Esophagus (tissue), 2 donors: ENCODE measurements at regions not wholly inside any gene's neighbourhood (a gene's known extent, or its start where the extent isn't known, plus 50 kb on each side); places are given as distances from the start of the nearest gene placed in this dataset.

ENCODE experiments used
- H3K27ac ChIP-seq, 2 donors: one replicate each; pipeline ENCODE4 v1.5.1; 2013; ENCODE audit warnings: low read depth in 2 of 2, mild to moderate bottlenecking in 2 of 2, inconsistent platforms in 1 of 2, low read length in 1 of 2, moderate library complexity in 1 of 2
- H3K27me3 ChIP-seq, 2 donors: one replicate each; pipeline ENCODE4 v1.6.1; 2013; ENCODE audit warnings: low read length in 2 of 2, control low read depth in 1 of 2, mild to moderate bottlenecking in 1 of 2; ENCODE audit not compliant: insufficient read depth in 2 of 2, control insufficient read depth in 1 of 2
- H3K36me3 ChIP-seq, 2 donors: one replicate each; pipeline ENCODE4 v1.6.1; 2013; ENCODE audit warnings: low read length in 1 of 2; ENCODE audit not compliant: control insufficient read depth in 2 of 2, insufficient read depth in 2 of 2
- H3K4me1 ChIP-seq, 2 donors: one replicate each; pipeline ENCODE4 v1.6.1; 2013; ENCODE audit warnings: low read length in 1 of 2; ENCODE audit not compliant: control insufficient read depth in 2 of 2, insufficient read depth in 2 of 2
- H3K4me3 ChIP-seq, 2 donors: one replicate each; pipeline ENCODE4 v1.5.1; 2013; ENCODE audit warnings: low read length in 2 of 2, mild to moderate bottlenecking in 2 of 2, low read depth in 1 of 2, moderate library complexity in 1 of 2
- H3K9me3 ChIP-seq, 2 donors: one replicate each; pipeline ENCODE4 v1.6.1; 2013; ENCODE audit warnings: mild to moderate bottlenecking in 2 of 2, low read depth in 1 of 2, low read length in 1 of 2, moderate library complexity in 1 of 2; ENCODE audit not compliant: control insufficient read depth in 2 of 2, insufficient read depth in 1 of 2
- WGBS, 2 donors: extraction: QIAGEN DNeasy Blood & Tissue Kit; methylation state at CpG; one replicate each; pipeline ENCODE4 v1.1.7; 2013; 5-methylcytosine and 5-hydroxymethylcytosine counted together
- donor health status: healthy with polysubstance abuse.
- donor health status: Bipolar disorder and iron deficiency.

DNA sequence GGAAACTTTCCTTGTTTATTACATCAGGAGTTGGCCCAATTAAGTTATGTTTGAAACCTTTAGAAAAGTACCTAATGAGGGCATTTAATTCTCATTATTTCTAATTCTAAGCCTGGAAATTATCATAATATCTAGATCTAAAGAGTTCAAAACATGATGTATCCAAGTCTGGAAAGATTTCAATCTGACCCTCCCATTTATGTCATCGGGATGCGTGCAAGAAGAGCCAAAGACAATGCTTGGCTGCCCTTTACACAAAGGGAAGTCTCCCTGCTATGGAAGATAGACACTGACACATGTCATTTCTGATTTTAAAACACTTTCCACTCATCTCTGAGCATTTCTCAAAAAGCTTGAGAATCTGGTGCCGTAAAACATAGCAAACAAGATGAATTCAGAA lies 222.4 kb downstream of the ANTXR2 start:
- 75 to 86% methylated on average over 3 of the region's 3 CpGs for WGBS, 2 donors
- H3K4me1 ChIP-seq: no peaks in the 10 kb centered on the region
- H3K27me3 ChIP-seq: no peaks in the 10 kb centered on the region
- no peak overlapping the region for H3K27ac ChIP-seq
- no peaks in the 10 kb centered on the region for H3K9me3 ChIP-seq
- no peak overlapping the region for H3K4me3 ChIP-seq
- H3K36me3 ChIP-seq: no peaks in the 10 kb centered on the region

DNA sequence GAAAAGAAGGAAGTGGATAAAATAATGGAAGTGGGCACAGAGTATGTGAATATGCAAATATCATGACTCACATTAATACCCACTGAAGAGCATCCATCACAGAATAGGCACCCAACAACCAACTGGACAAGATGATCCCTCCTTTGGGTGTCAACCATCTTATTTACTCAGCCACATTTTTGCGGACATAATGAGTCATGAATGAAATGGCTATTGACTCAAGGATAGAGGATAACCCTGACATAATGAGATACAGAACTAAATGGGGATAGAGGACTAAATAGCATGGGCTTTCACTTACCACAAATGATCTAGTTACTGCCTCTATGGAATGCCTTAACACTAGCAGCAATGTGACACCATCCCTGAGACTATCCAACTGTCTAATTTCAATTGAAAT lies 224.7 kb downstream of the ANTXR2 start:
- no peaks in the 10 kb centered on the region for H3K36me3 ChIP-seq
- no peaks in the 10 kb centered on the region for H3K27me3 ChIP-seq
- H3K4me1 ChIP-seq: no peaks in the 10 kb centered on the region
- 78 to 84% methylated on average over 1 of the region's 1 CpG for WGBS, 2 donors
- H3K27ac ChIP-seq: no peak overlapping the region
- no peaks in the 10 kb centered on the region for H3K9me3 ChIP-seq
- no peak overlapping the region for H3K4me3 ChIP-seq

DNA sequence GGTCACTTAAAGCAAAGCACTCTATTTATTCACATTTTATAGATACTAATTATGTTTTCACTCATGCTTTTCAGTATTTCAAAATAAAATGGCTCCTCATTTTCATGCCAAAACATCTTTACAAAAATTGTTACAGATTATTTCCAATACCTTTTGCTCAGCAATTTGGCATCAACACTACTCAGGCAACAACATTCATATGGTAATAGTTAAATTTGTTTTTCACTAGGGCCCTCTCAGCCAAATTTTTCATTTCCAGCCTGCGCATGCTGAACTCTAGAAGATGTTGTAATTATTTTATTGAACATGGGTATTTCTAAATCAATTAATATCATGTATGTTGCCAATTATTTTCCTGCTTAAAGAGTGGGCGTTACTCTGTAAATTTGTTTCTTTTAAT lies 225.6 kb downstream of the ANTXR2 start:
- H3K27ac ChIP-seq: no peak overlapping the region
- no peaks in the 10 kb centered on the region for H3K27me3 ChIP-seq
- no peaks in the 10 kb centered on the region for H3K4me1 ChIP-seq
- no peaks in the 10 kb centered on the region for H3K36me3 ChIP-seq
- H3K9me3 ChIP-seq: no peaks in the 10 kb centered on the region
- H3K4me3 ChIP-seq: no peak overlapping the region
- WGBS, 2 donors: 88 to 91% methylated on average over 2 of the region's 2 CpGs

- Histone ChIP-seq H3K36me3 (no peaks in the 10 kb centered on the region), H3K4me3 (no peak overlapping the region), H3K9me3 (no peaks in the 10 kb centered on the region), H3K4me1 (no peaks in the 10 kb centered on the region), H3K27ac (no peak overlapping the region), H3K27me3 (no peaks in the 10 kb centered on the region)
Observed at GRCh38 chr4:79842162-79842561, 230.9 kb downstream of the ANTXR2 start.

DNA sequence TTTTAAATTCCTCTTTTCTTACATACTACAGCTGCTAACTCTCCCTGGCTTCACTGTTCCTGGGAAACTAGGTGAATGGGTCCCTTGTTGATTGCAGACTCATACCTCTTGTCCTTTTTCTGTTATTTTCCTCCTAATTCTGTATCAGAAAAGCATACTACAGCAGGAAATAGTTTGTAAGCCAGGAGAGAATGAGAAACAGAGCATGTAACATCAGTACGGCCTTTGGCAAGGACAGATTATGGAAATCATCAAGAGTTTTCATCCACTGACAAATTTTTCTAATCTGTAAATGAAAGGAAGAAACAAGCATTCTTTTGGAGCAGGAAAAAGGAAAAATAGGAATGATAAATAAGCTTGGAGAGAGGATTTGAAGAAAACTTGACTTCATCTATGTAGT lies 239.2 kb downstream of the ANTXR2 start:
- H3K4me1 ChIP-seq: no peaks in the 10 kb centered on the region
- no peak overlapping the region for H3K27ac ChIP-seq
- no peak overlapping the region for H3K4me3 ChIP-seq
- no peaks in the 10 kb centered on the region for H3K36me3 ChIP-seq
- H3K27me3 ChIP-seq: no peaks in the 10 kb centered on the region
- no peaks in the 10 kb centered on the region for H3K9me3 ChIP-seq
- WGBS, 2 donors: 59 to 73% methylated on average over 1 of the region's 1 CpG

- no peaks in the 10 kb centered on the region for H3K36me3 ChIP-seq
- H3K27ac ChIP-seq: no peak overlapping the region
- no peaks in the 10 kb centered on the region for H3K4me1 ChIP-seq
- H3K9me3 ChIP-seq: no peaks in the 10 kb centered on the region
- no peak overlapping the region for H3K4me3 ChIP-seq
- H3K27me3 ChIP-seq: no peaks in the 10 kb centered on the region
Observed at GRCh38 chr4:79831701-79832514, 241.1 kb downstream of the ANTXR2 start.

DNA sequence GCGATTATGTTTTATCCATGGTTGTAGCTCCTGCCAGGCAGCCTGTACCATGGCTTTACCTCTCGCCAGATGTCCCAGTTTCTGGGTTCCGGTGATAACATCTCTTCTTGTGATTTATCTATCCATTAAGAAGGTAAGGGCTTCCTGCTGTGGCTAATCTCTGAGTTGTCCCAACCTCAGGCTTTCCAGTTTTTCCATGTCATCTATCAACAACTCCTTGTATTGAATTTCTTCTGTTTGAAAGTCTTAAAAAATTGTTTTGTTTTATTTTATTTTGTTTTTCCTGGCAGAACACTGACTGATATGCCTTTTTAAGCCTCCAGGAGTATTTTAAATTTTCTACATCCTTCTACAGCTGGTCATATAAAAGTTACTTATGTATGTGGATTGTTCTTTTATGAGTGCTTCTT lies 241.9 kb downstream of the ANTXR2 start:
- Histone ChIP-seq H3K4me1 (no peaks in the 10 kb centered on the region), H3K9me3 (no peaks in the 10 kb centered on the region), H3K27ac (no peak overlapping the region), H3K36me3 (no peaks in the 10 kb centered on the region), H3K4me3 (no peak overlapping the region), H3K27me3 (no peaks in the 10 kb centered on the region)
- WGBS, 2 donors: 56 to 63% methylated on average over 3 of the region's 3 CpGs

DNA sequence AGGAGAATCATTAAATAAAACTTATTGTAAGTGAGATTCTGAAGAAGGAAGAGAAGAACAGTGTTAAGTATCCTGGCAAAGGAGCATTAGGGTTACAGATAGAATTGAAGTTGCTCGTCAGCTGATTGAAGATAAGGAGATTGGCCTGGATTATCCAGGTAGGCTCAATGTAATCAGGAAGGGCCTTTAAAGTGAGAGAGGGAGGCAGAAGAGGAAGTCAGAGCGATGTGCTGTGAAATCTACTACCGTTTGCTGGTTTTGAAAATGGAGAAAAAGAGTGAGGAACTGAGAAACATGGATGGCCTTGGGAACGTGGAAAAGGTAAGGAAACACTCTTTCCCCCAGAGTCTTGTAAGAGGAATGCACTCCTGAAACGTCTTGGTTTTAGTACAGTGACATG lies 245.7 kb downstream of the ANTXR2 start:
- H3K27me3 ChIP-seq: no peaks in the 10 kb centered on the region
- 63 to 72% methylated on average over 5 of the region's 5 CpGs for WGBS, 2 donors
- no peaks in the 10 kb centered on the region for H3K36me3 ChIP-seq
- H3K4me3 ChIP-seq: no peak overlapping the region
- H3K27ac ChIP-seq: no peak overlapping the region
- H3K4me1 ChIP-seq: no peaks in the 10 kb centered on the region
- no peaks in the 10 kb centered on the region for H3K9me3 ChIP-seq

GRCh38 chr4:79823148-79823763 lies 249.8 kb downstream of the ANTXR2 start:
- Histone ChIP-seq H3K27ac (no peak overlapping the region), H3K4me1 (no peaks in the 10 kb centered on the region), H3K4me3 (no peak overlapping the region), H3K27me3 (no peaks in the 10 kb centered on the region), H3K9me3 (no peaks in the 10 kb centered on the region), H3K36me3 (no peaks in the 10 kb centered on the region)
- WGBS, 2 donors: 32 to 35% methylated on average over 2 of the region's 2 CpGs

GRCh38 chr4:79820427-79820826 lies 252.6 kb downstream of the ANTXR2 start:
- Histone ChIP-seq H3K27me3 (no peaks in the 10 kb centered on the region), H3K27ac (no peak overlapping the region), H3K4me1 (no peaks in the 10 kb centered on the region), H3K36me3 (no peaks in the 10 kb centered on the region), H3K4me3 (no peak overlapping the region), H3K9me3 (no peaks in the 10 kb centered on the region)
